Transverse colon (tissue), 4 donors: ENCODE measurements at regions not wholly inside any gene's neighbourhood (a gene's known extent, or its start where the extent isn't known, plus 50 kb on each side); places are given as distances from the start of the nearest gene placed in this dataset.

ENCODE experiments used
- DNase-seq: peaks from one replicate; pipeline ENCODE4 v3.0.0-alpha.2; 2019
- H3K27ac ChIP-seq, 4 donors: fragments of 200-600 bp; sonication (generic); 2 replicates each; pipeline ENCODE4 v1.5.1; 2016 to 2018; ENCODE audit warnings: inconsistent platforms in 4 of 4
- H3K27me3 ChIP-seq: fragments of 200-600 bp; sonication (generic); 2 replicates; pipeline ENCODE4 v1.5.1; 2017; ENCODE audit warnings: inconsistent platforms
- H3K36me3 ChIP-seq, 4 donors: fragments of 200-600 bp; sonication (generic); 2 replicates each; pipeline ENCODE4 v1.5.1; 2017 to 2019; ENCODE audit warnings: inconsistent platforms in 4 of 4
- H3K4me1 ChIP-seq, 4 donors: fragments of 200-600 bp; sonication (generic); 2 replicates each; pipeline ENCODE4 v1.5.1; 2017 to 2020; ENCODE audit warnings: inconsistent platforms in 4 of 4
- H3K4me3 ChIP-seq, 4 donors: fragments of 200-600 bp; sonication (generic); 1 replicate in 1 of 4; 2 replicates in 3 of 4; pipeline versions ENCODE4 v1.5.1 to v1.6.1; 2017 to 2019; ENCODE audit warnings: inconsistent platforms in 4 of 4
- H3K9me3 ChIP-seq, 2 donors: fragments of 200-600 bp; sonication (generic); 2 replicates each; pipeline ENCODE4 v1.5.1; 2017 to 2019; ENCODE audit warnings: inconsistent platforms in 2 of 2
- EP300 ChIP-seq: sonication (generic); formaldehyde crosslinking; IDR thresholded peaks from one replicate; pipeline ENCODE4 v1.6.1; 2017; ENCODE audit warnings: antibody characterized with exemption, low read depth
- POLR2A ChIP-seq: fragments of 450-650 bp; IDR thresholded peaks from one replicate; pipeline ENCODE4 v1.6.1; 2016; ENCODE audit warnings: antibody characterized with exemption, mild to moderate bottlenecking, moderate library complexity
- POLR2AphosphoS5 ChIP-seq, 3 donors: sonication (generic); formaldehyde crosslinking; IDR thresholded peaks; one replicate each; pipeline ENCODE4 v1.6.1; 2016; ENCODE audit warnings: antibody characterized with exemption in 3 of 3
- WGBS, 2 donors: methylation state at CpG; one replicate each; pipeline ENCODE4 v1.1.5; 2018; ENCODE audit warnings: low coverage in 1 of 2; 5-methylcytosine and 5-hydroxymethylcytosine counted together
- in situ Hi-C, 4 donors: fragments of 200-750 bp; cut with MboI; loops; one replicate each; pipeline versions ENCODE4 v1.15.0 to v1.15.1; 2017; ENCODE audit warnings: low sequenced_read_pairs in 3 of 4, low pct_ligation_motif_present in 1 of 4, low pct_unique_long_range_greater_than_20kb in 1 of 4
- intact Hi-C: fragments of 100-400 bp; cut with DNase I; formaldehyde crosslinking; loops from one replicate; pipeline ENCODE4 v1.15.1; 2023; ENCODE audit warnings: low total_unique reads
- TF ChIP-seq, protein P1 (sequence below), 5 experiments: fragments of 200-600 bp in 3 of 5; fragments of 450-650 bp in 2 of 5; sonication (generic) in 3 of 5; IDR thresholded peaks; 1 replicate in 2 of 5; 2 replicates in 3 of 5; pipeline ENCODE4 v1.5.1; 2016 to 2017; ENCODE audit warnings: antibody characterized with exemption in 5 of 5, inconsistent platforms in 3 of 5, mild to moderate bottlenecking in 2 of 5, moderate library complexity in 1 of 5

DNA sequence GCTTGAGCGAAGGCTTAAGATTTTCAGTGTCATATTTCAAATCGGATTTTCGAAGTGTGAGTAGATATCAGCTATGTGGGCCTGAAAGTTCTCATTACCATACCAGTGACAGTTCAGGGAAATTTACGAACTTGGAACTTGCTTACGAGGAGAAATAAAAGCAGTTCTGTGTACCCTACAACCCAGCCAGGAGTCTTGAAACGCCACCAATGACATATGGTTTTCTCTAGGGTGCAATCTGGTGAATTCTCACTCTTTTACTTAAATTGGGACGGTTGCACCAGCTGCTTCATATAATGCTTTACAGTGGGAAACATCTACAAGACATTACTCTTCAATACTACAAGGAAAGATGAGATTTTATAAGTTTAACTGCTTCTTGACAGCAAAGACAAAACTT lies 253.6 kb upstream of the FOXK1 start:
- Histone ChIP-seq H3K4me3 (no peak overlapping the region), H3K36me3 (no peaks in the 10 kb centered on the region), H3K9me3 (peaks cover 0 to 13% of the 10 kb centered on the region in 2 donors), H3K27me3 (no peaks in the 10 kb centered on the region), H3K27ac (no peak overlapping the region), H3K4me1 (no peaks in the 10 kb centered on the region)
- TF ChIP-seq EP300, result no peak
- TF ChIP-seq POLR2A, result no peak
- TF ChIP-seq, protein P1, sequence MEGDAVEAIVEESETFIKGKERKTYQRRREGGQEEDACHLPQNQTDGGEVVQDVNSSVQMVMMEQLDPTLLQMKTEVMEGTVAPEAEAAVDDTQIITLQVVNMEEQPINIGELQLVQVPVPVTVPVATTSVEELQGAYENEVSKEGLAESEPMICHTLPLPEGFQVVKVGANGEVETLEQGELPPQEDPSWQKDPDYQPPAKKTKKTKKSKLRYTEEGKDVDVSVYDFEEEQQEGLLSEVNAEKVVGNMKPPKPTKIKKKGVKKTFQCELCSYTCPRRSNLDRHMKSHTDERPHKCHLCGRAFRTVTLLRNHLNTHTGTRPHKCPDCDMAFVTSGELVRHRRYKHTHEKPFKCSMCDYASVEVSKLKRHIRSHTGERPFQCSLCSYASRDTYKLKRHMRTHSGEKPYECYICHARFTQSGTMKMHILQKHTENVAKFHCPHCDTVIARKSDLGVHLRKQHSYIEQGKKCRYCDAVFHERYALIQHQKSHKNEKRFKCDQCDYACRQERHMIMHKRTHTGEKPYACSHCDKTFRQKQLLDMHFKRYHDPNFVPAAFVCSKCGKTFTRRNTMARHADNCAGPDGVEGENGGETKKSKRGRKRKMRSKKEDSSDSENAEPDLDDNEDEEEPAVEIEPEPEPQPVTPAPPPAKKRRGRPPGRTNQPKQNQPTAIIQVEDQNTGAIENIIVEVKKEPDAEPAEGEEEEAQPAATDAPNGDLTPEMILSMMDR (IDR thresholded peaks at IDR 0.05), result no peak
- no peak for TF ChIP-seq POLR2AphosphoS5 (IDR thresholded peaks at IDR 0.05)
- 60 to 62% methylated on average over 4 to 7 of the region's 7 CpGs for WGBS, 2 donors
- intact Hi-C loops, result no loop called here
- in situ Hi-C loops, result loop anchor here in 1 of 4 donors (25.0 kb wide), 1 partner anchor 91 kb away; no protein-coding TSS in a partner anchor
- DNase-seq, result no peak

DNA sequence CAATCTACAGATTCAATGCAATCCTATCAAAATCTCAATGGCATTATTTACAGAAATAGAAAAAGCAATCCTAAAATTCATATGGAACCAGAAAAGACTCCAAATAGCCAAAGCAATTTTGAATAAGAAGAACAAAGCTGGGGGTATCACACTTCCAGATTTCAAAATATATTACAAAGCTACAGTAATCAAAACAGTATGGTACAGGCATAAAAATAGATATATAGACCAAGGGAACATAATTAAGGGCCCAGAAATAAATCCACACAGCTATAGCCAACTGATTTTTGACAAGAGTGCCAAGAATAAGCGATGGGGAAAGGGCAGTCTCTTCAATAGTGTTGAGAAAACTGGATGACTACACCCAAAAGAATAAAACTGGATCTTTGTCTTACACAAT lies 251.9 kb upstream of the FOXK1 start:
- Histone ChIP-seq H3K27me3 (no peaks in the 10 kb centered on the region), H3K9me3 (peaks cover 0 to 13% of the 10 kb centered on the region in 2 donors), H3K36me3 (no peaks in the 10 kb centered on the region), H3K27ac (no peak overlapping the region), H3K4me3 (no peak overlapping the region), H3K4me1 (no peaks in the 10 kb centered on the region)
- no peak for TF ChIP-seq EP300
- intact Hi-C loops, result no loop called here
- 0 to 41% methylated on average over 1 of the region's 1 CpG for whole genome bisulfite sequencing, 2 donors
- no peak for DNase-seq
- in situ Hi-C loops, result loop anchor here in 1 of 4 donors (25.0 kb wide), 1 partner anchor 93 kb away; no protein-coding TSS in a partner anchor

DNA sequence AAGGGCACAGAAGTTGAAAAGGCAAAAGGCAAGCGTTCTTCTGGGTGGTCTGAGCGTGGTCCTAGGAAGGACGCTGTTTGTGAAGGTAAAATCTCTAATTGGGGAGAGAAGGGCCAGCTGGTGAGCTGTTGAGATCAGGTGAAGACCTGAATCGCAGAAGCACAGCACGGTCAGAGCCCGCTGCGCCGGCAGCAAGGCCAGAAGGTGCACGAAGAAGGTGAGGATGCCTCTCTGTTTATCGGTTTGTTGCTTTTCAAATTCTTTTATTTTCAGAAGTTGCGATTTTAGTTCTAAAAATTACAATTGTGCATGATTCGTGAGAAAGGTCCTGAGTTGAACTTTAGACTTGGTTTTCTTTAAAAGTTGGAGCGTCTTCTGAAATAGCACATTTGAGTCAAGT lies 247.8 kb upstream of the FOXK1 start:
- Histone ChIP-seq H3K27ac (no peak overlapping the region), H3K4me1 (no peaks in the 10 kb centered on the region), H3K4me3 (no peak overlapping the region), H3K27me3 (peaks cover 2% of the 10 kb centered on the region), H3K36me3 (no peaks in the 10 kb centered on the region), H3K9me3 (peaks cover 0 to 13% of the 10 kb centered on the region in 2 donors)
- in situ Hi-C loops, result loop anchor here in 1 of 4 donors (25.0 kb wide), 1 partner anchor 97 kb away; no protein-coding TSS in a partner anchor
- 79 to 84% methylated on average over 9 to 13 of the region's 13 CpGs for WGBS, 2 donors
- TF ChIP-seq EP300 (no peak), POLR2A (no peak), POLR2AphosphoS5 (IDR thresholded peaks at IDR 0.05) (no peak)
- TF ChIP-seq, protein P1 (IDR thresholded peaks at IDR 0.05), result no peak
- intact Hi-C loops, result no loop called here
- DNase-seq, result no peak

DNA sequence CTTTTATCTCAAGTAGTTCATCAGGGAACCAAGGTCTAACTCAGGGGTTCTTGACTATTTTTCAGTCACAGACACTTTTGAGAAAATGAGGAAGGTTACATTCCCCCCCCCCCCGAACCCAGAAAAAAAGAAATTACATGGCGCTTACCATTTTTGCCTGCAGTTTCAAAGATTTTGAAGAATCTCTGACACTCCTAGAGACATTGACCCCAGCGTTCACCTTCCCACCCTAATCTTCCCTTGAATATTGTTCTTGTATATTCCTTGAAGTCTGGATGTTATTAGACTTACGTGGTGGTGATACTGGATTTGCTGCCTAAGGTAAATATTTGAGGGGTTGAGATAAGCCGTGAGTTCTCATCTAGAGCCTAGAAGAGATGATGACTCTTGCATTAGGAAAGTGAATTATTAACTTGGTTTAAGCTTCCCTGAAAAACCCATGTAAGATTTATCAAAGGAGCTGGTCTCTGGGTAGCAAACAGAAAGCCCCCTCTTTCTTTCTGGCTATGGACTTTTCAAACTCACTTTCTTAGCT lies 245.7 kb upstream of the FOXK1 start:
- WGBS, 2 donors, result 45 to 46% methylated on average over 4 to 5 of the region's 5 CpGs
- Histone ChIP-seq H3K4me3 (no peak overlapping the region), H3K4me1 (no peaks in the 10 kb centered on the region), H3K27me3 (peaks cover 2% of the 10 kb centered on the region), H3K36me3 (no peaks in the 10 kb centered on the region), H3K9me3 (no peaks in the 10 kb centered on the region), H3K27ac (no peak overlapping the region)
- in situ Hi-C loops (loop anchor here in 1 of 4 donors (25.0 kb wide), 1 partner anchor 99 kb away; no protein-coding TSS in a partner anchor), intact Hi-C loops (no loop called here)
- TF ChIP-seq POLR2A, result no peak
- no peak for TF ChIP-seq POLR2AphosphoS5 (IDR thresholded peaks at IDR 0.05)
- TF ChIP-seq EP300, result no peak
- TF ChIP-seq, protein P1 (IDR thresholded peaks at IDR 0.05), result no peak
- no peak for DNase-seq

DNA sequence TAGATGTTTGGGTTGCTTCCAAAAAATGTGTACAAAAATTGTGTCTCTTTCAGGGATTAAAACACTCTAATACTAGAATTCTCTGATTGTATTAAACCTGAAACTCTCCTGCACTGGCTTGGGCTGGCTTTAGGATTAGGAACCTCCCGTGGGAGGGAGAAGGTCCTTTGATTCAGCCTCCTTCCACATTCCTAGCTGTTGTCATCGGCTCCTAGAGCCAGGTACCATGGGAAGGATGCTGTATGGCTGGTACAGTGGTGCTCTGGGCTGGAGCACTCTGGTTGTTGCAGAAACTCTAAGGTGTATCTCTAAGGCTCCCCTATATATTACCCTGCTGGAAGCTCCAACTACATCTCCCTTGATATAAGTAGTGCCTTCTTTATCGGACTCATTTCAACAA lies 245.2 kb upstream of the FOXK1 start:
- no peaks in the 10 kb centered on the region for H3K9me3 ChIP-seq
- H3K4me3 ChIP-seq, result no peak overlapping the region
- in situ Hi-C loops, result loop anchor here in 1 of 4 donors (25.0 kb wide), 1 partner anchor 100 kb away; no protein-coding TSS in a partner anchor
- no peak for DNase-seq
- H3K27ac ChIP-seq, result no peak overlapping the region
- H3K27me3 ChIP-seq, result peaks cover 2% of the 10 kb centered on the region
- WGBS, 2 donors, result 48 to 50% methylated on average over 3 of the region's 3 CpGs
- intact Hi-C loops, result no loop called here
- no peaks in the 10 kb centered on the region for H3K36me3 ChIP-seq
- no peaks in the 10 kb centered on the region for H3K4me1 ChIP-seq
- TF ChIP-seq POLR2AphosphoS5 (IDR thresholded peaks at IDR 0.05) (no peak), EP300 (no peak), POLR2A (no peak)
- TF ChIP-seq, protein P1 (IDR thresholded peaks at IDR 0.05), result no peak
